Ramos (cell line): ENCODE measurements at regions not wholly inside any gene's neighbourhood (a gene's known extent, or its start where the extent isn't known, plus 50 kb on each side); places are given as distances from the start of the nearest gene placed in this dataset.

ENCODE experiments used
- in situ Hi-C: fragments of 300-500 bp; cut with MboI; formaldehyde crosslinking; loops from one replicate; pipeline ENCODE4 v1.14.3; 2022; ENCODE audit warnings: low sequenced_read_pairs; ENCODE audit not compliant: unreplicated experiment

DNA sequence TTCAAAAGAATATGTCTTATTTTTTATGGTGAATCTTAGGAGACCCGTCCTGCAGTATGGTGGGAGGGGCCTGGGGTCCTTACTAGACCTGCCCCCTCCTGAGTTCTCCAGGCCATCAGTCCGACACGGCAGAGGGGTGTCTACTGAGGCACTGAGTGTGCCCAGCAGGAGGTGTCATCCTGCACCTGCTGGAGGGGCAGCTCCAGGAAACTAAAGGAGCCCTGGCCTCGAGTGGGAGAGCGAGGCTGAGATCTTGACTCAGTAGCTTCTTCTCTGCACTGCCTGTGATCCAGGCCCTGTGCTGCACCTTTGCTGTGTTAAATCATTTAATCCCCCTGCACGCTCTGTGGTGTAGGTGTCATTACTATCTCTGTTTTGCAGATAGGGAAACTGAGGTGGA, 587.7 kb downstream of the PTPRU start:
- in situ Hi-C loops: no loop called here

DNA sequence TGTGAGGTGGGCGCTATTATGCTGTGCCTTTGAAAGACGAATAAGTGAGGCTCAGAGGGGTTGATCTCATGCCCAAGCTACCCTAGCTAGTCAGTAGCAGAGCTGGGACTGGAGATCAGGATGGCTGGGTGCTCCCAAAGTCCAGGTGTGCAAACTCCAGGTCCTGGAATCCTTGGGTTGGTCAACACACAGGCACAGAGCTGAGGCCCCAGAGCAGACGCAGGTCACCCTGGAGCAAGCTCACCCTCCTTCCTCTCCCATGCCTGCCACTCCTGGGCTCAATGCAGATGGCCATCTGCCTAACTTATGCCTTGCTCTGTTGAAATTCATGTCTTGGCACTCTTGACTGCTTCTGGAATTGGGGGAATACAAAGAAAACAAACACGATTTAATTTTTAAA, 587.2 kb downstream of the PTPRU start:
- in situ Hi-C loops: no loop called here

GRCh38 chr1:29821605-29822004, 585.3 kb downstream of the PTPRU start:
- in situ Hi-C loops: no loop called here

DNA sequence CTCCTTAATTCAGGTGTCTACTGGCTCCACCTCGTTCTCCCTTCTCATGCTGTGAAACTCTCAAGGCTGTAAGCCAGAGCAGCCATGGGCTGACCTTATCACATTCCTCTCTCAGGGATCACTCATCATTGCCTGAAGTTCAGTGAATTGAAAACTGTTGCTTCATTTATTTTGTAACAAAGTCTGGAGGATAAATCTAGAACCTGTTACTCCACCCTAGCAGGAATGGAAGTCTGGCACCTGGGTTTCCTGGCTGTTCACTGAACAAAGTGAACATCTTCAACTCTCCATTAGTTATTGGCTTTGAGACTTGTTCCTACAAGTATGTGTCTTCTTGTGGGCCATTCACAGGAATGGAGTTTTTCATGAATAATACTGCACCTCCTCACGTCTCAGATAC, 584.1 kb downstream of the PTPRU start:
- in situ Hi-C loops: no loop called here

GRCh38 chr1:29812408-29813135, 576.2 kb downstream of the PTPRU start:
- in situ Hi-C loops: no loop called here

DNA sequence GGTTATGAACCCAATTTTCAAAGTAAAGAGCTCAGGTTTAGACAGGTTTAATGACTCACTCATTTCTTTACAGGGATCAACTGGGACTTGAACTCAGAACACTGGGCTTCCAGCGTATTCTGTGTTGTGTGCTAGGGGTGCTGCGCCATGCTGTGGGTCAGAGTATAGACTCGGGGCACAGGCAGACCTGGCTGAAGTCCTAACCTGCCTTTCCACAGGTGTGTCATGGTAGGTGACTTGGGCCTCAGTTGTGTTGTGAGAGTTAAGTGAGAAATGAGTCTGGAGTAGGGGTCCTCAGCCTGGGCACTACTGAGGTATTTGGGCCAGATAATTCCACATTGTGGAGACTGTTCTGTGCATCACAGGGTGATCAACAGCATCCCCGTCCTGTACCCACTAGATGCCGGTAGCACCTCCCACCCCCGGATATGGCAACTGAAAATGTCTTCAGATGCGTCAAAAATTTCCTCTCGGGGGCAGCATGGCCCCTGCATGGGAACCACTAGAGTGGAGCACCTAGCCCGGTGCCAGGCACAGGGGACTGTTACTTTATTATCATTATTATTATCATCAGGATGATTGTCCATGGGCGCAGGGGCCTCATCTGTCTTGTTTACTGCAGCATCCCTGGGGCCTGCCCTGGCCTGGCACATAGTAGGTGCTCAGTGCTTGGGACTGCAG, 575.5 kb downstream of the PTPRU start:
- in situ Hi-C loops: no loop called here

- in situ Hi-C loops: no loop called here
Measured at GRCh38 chr1:29811247-29811646, 574.9 kb downstream of the PTPRU start.

DNA sequence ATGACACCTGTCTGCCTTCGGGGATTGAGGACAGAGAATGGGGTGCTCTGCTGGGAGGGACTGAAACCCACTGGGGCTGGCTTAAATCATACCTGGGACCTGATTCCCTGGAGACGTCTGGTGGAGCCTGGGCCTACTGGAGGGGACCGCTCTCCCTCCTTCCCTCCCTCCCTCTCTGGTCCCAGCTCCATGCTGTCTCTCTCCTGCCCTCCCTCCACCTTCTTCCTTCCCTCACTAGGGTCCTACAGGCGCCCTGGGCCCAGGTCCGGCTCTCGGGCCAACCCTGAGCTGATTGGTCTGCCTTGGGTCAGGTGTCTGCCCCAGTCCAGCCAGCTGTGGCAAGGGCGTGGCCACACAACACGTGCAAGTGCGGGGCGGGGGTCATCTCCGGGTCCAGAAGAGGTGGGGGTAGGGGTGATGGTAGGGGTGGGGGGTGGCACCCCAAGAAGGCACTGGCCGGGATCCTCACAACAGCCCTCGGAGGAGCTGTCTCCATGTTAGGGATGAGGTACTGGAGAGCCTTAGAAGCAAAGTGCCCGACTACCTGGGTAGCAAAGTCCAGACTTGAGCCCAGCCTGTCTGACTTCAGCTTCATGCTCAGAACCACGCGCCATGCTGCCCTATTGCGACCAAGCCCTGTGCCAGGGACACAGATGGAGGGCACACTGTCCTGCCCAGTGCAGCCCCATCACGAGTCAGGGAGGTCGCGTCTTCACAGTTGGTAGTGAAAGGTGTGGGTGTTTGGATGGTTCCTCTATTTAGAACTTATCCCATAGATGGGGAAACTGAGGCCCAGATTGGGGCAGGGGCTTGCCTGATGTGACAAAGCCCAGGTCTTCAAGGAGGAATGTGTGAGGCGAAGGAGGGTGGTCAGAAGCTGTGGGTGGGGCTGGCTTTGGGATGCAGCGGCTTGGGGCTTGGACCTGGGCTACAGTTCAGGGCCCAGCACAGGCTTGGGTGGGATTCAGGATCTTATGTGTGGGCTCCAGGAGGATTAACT, 574.1 kb downstream of the PTPRU start:
- in situ Hi-C loops: no loop called here

- in situ Hi-C loops: no loop called here
Measured at GRCh38 chr1:29809446-29810120, 573.3 kb downstream of the PTPRU start.

- in situ Hi-C loops: no loop called here
Measured at GRCh38 chr1:29808141-29808995, 572.0 kb downstream of the PTPRU start.

- in situ Hi-C loops: no loop called here
Measured at GRCh38 chr1:29807689-29808088, 571.4 kb downstream of the PTPRU start.

- in situ Hi-C loops: no loop called here
Measured at GRCh38 chr1:29806646-29807319, 570.5 kb downstream of the PTPRU start.

GRCh38 chr1:29805896-29806160, 569.5 kb downstream of the PTPRU start:
- in situ Hi-C loops: no loop called here

GRCh38 chr1:29805122-29805895, 569.0 kb downstream of the PTPRU start:
- in situ Hi-C loops: no loop called here

DNA sequence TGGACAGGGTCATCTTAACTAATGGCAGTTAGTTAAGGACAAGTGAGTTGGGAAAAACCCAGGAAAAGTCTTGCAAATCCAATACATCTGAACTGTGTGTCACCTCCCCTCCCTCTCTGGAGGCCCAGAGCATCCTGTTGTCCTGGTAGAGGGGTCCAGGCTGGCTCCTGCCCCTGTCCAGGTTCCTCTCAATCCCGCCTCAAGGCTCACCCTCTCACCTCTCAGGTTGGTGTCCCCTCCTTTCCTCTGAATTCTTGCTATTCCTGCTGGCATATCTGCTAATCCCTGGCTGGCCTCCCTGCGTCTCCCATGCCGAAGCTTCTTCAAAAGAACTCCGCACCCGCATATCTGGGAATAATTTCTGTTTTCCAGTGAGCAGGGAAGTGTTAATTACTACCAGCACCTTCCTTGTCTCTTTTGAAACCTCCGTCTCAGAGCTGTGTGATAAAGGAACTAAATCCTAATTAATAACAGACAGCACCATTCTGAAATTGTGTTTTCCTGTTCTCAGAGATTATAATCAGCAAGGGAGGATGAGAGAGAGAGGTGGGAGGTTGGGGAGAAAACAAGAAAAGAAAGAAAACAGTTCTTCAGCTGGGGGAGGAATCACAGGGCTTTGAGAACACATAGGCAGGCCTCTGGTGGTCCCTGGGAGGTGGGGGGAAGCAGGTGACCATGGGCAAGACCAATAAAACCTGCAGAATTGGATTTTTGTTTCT, 568.0 kb downstream of the PTPRU start:
- in situ Hi-C loops: no loop called here

GRCh38 chr1:29803486-29803885, 567.2 kb downstream of the PTPRU start:
- in situ Hi-C loops: no loop called here

GRCh38 chr1:29802181-29803068, 566.1 kb downstream of the PTPRU start:
- in situ Hi-C loops: no loop called here
